ENCODE measurements at regions not wholly inside any gene's neighbourhood (a gene's known extent, or its start where the extent isn't known, plus 50 kb on each side); places are given as distances from the start of the nearest gene placed in this dataset.

DNA sequence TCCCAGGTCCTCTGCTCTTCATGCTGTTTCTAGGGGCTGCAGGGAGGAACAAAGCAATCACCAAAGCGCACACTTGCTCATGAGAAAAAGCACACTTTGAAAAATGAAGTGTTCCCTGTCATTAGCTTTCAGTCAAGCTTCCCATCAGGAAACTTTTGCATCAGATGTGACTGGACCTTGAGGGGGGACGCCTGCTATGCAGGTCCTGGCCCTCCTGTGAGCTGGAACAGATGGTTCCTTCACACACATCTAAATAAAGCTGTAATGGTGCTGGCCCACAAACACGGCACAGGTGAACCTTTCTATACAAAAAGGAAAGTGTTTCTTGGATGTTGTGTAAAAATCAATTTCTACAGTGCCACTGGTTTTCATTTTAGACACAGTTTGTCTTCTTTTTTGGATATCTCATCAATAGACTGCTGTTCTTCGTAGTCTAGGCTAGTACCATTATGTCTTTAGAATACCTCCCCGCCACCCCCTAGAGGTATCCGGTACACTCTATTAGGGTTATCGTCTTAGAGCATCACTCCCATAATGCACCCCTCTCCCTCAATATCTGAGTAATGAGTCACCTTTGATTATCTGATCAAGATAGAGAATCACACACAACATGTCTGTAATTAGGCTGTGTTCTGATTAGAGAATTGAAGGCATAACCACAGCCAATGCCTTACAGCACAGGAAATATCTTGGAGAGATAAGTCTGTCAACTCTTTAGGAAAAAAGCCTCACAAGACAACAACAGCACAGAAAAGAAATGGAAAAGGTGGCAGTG lies 266.3 kb downstream of the TLR4 start:
- TF ChIP-seq FOXP2 (optimal IDR thresholded peaks at IDR 0.05; ENCODE audit: borderline replicate concordance, extremely low read depth, extremely low read length, insufficient read depth) (no peak), TAF1 (IDR thresholded peaks at IDR 0.05; ENCODE audit: borderline replicate concordance, insufficient read depth, low read length) (no peak), SIN3A (IDR thresholded peaks at IDR 0.05; ENCODE audit: borderline replicate concordance, insufficient read depth, low read length) (no peak), POLR2AphosphoS5 (IDR thresholded peaks at IDR 0.05; ENCODE audit: low read depth, low read length) (no peak)
- TF ChIP-seq, protein P1, sequence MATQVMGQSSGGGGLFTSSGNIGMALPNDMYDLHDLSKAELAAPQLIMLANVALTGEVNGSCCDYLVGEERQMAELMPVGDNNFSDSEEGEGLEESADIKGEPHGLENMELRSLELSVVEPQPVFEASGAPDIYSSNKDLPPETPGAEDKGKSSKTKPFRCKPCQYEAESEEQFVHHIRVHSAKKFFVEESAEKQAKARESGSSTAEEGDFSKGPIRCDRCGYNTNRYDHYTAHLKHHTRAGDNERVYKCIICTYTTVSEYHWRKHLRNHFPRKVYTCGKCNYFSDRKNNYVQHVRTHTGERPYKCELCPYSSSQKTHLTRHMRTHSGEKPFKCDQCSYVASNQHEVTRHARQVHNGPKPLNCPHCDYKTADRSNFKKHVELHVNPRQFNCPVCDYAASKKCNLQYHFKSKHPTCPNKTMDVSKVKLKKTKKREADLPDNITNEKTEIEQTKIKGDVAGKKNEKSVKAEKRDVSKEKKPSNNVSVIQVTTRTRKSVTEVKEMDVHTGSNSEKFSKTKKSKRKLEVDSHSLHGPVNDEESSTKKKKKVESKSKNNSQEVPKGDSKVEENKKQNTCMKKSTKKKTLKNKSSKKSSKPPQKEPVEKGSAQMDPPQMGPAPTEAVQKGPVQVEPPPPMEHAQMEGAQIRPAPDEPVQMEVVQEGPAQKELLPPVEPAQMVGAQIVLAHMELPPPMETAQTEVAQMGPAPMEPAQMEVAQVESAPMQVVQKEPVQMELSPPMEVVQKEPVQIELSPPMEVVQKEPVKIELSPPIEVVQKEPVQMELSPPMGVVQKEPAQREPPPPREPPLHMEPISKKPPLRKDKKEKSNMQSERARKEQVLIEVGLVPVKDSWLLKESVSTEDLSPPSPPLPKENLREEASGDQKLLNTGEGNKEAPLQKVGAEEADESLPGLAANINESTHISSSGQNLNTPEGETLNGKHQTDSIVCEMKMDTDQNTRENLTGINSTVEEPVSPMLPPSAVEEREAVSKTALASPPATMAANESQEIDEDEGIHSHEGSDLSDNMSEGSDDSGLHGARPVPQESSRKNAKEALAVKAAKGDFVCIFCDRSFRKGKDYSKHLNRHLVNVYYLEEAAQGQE (IDR thresholded peaks at IDR 0.05; ENCODE audit: insufficient read depth in 1 of 2, low read depth in 2 of 2, low read length in 2 of 2) = no peak

DNA sequence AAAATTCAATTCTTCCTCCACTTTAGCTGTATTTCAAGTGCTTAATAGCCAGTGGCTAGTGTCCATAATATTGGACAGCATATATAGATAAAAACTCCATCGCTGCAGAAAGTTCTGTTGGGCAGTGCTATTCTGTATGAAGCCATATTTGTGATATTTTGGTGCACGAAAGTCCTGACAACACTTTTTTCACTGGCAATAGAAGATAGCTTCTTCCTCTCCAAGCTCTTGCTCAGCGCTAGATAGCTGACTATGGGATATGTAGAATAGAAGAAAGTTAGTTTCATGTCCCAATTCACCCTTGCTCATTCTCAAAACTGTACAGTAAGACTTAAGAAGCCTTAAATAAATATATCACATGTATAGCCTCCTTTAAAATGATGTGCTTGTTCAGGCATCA lies 269.9 kb downstream of the TLR4 start:
- TF ChIP-seq FOXP2 (optimal IDR thresholded peaks at IDR 0.05; ENCODE audit: borderline replicate concordance, extremely low read depth, extremely low read length, insufficient read depth) (no peak), SIN3A (IDR thresholded peaks at IDR 0.05; ENCODE audit: borderline replicate concordance, insufficient read depth, low read length) (no peak), POLR2AphosphoS5 (IDR thresholded peaks at IDR 0.05; ENCODE audit: low read depth, low read length) (no peak), TAF1 (IDR thresholded peaks at IDR 0.05; ENCODE audit: borderline replicate concordance, insufficient read depth, low read length) (no peak)
- TF ChIP-seq, protein P1 (IDR thresholded peaks at IDR 0.05; ENCODE audit: insufficient read depth in 1 of 2, low read depth in 2 of 2, low read length in 2 of 2) = no peak

DNA sequence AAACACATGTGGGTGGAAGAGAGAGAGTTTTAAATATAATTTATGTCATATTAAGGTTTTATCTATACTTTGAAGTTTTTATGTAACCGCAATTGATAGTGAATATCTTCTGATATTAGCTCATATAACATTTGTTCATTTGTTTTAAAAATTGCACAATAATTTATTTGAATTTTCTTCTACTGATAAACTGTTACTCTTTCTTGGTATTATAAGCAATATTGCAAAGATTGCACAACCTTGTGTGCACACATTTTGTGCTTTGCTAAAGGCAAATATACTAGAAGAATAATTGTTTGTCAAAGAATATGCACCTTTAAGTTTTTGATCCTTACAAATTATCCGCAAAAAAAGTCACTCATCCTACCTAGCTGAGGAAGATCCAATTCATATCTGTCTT lies 275.7 kb downstream of the TLR4 start:
- TF ChIP-seq SIN3A (IDR thresholded peaks at IDR 0.05; ENCODE audit: borderline replicate concordance, insufficient read depth, low read length) (no peak), FOXP2 (optimal IDR thresholded peaks at IDR 0.05; ENCODE audit: borderline replicate concordance, extremely low read depth, extremely low read length, insufficient read depth) (no peak)

DNA sequence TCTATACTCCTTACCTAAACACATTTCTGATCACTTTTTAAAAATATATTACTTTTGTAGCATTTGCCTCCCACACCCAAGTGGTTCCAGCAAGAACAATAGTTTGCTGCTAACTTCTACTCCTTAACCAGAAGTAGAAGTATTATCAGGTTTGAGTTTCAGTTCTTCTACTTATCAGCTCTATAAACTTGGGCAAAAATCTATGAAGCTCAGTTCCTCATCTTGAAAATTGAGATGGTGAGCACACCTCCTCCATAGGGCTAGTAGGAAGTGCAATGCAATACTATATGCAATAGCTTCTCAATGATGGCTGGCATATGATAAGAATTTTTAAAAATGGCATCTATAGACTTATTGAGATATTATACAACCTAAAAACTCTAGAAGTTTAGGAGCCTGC lies 283.7 kb downstream of the TLR4 start:
- TF ChIP-seq, protein P1 (IDR thresholded peaks at IDR 0.05; ENCODE audit: insufficient read depth in 1 of 2, low read depth in 2 of 2, low read length in 2 of 2) = no peak
- TF ChIP-seq FOXP2 (optimal IDR thresholded peaks at IDR 0.05; ENCODE audit: borderline replicate concordance, extremely low read depth, extremely low read length, insufficient read depth) = no peak
- no peak for TF ChIP-seq TAF1 (IDR thresholded peaks at IDR 0.05; ENCODE audit: borderline replicate concordance, insufficient read depth, low read length)
- TF ChIP-seq POLR2AphosphoS5 (IDR thresholded peaks at IDR 0.05; ENCODE audit: low read depth, low read length) = no peak
- no peak for TF ChIP-seq SIN3A (IDR thresholded peaks at IDR 0.05; ENCODE audit: borderline replicate concordance, insufficient read depth, low read length)

DNA sequence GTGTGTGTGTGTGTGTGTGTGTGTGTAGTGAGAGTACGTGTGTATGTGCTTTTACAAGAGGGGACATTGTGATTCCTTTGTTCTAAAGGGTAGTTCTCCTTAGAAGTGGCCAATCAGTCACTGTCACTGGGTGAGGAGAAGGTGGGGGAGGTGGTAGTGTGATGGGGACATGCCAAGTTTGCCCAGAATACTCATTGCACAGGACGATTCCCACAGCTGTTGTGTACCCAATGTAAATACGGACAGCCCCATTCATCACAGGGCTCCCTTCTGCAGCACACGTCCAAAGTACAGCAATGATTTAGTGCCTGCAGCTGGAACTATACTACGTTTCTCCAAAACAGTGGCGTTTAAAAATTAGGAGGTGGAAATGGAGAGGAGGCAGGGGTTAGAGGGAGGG lies 287.8 kb downstream of the TLR4 start:
- TF ChIP-seq SIN3A (IDR thresholded peaks at IDR 0.05; ENCODE audit: borderline replicate concordance, insufficient read depth, low read length) (no peak), POLR2AphosphoS5 (IDR thresholded peaks at IDR 0.05; ENCODE audit: low read depth, low read length) (no peak), TAF1 (IDR thresholded peaks at IDR 0.05; ENCODE audit: borderline replicate concordance, insufficient read depth, low read length) (no peak), FOXP2 (optimal IDR thresholded peaks at IDR 0.05; ENCODE audit: borderline replicate concordance, extremely low read depth, extremely low read length, insufficient read depth) (no peak)
- TF ChIP-seq, protein P1 (IDR thresholded peaks at IDR 0.05; ENCODE audit: insufficient read depth in 1 of 2, low read depth in 2 of 2, low read length in 2 of 2) = no peak
